NCI-H82 treated with DMSO at 0.1 percent for 48 hours (cell line): ENCODE measurements at regions not wholly inside any gene's neighbourhood (a gene's known extent, or its start where the extent isn't known, plus 50 kb on each side); places are given as distances from the start of the nearest gene placed in this dataset.

Experiments
- DNase-seq: peaks from one replicate; lab custom pipeline; 2025; ENCODE audit not compliant: unreplicated experiment; lab: John Stamatoyannopoulos, UW

GRCh38 chr6:48057601-48058000 lies 53.4 kb downstream of the PTCHD4 start:
- no peak for DNase-seq

DNA sequence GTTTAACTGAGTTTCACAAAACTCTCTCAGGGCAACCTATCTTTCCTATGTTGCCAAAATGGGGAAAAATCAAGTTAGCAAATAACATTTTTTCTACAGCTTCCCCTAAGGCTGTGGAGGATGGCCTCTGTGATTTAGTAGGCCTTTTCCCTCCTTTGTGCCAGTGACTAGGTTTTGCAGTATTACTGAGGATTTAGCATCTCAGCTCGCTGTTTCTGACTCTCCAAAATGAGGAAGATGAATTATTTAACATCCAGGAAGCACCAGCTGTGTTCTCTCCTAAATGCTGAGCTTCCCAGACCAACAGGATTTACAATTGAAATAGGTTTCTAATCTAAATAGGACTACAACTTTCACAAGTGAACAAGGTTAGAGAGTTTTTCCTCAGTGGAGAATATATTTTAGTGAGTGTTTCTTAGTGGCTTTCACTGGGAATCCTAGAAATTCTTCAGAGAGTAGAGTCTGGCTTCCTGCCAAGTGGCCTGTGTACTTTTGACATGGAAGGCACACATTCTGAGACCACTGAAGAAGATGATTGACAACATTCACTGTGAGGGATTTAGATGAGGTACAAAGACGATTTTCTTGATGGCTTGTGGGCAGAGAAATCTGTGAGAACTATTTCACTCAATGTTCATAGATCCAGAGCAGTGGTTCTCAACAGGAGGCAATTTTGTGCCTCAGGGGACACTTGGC lies 62.4 kb downstream of the PTCHD4 start:
- no peak for DNase-seq

DNA sequence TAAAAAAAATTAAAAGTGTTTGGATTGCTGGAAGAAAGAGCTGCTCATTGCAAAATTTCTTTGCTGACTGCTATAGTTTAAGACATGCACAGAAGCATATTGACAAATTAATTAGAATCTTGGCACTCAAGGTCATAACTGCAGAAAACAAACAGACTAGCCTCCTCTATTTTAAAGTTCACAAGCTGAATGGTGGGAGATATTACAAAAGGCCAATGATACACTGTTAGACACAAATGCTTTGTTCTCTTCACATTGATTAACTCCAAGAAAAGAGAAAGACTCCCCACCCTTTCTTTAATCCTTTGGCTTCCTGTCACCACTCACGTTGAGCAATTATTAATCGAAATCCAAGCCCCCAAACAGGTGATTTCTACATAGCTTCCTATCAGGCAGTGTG lies 69.1 kb downstream of the PTCHD4 start:
- DNase-seq: no peak

- no peak for DNase-seq
These were observed 73.1 kb downstream of the PTCHD4 start for GRCh38 chr6:48037946-48038345.

DNA sequence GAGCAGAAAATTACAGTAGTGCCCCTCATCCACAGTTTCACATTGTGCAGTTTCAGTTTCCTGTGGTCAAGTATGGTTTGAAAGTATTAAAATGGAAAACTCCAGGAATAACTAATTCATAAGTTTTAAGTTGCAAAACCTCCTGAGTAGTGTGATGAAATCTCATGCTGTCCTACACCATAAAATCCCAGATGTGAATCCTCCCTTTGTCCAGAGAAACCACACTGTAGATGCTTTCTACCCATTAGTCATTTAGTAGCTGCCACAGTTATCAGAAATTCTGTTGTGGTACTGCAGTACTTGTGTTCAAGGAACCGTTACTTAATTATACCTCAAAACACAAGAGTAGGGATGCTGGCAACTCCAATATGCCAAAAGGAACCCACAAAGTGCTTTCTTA lies 74.7 kb downstream of the PTCHD4 start:
- DNase-seq: no peak

- no peak for DNase-seq
These were observed 78.8 kb downstream of the PTCHD4 start for GRCh38 chr6:48032151-48032550.

GRCh38 chr6:48031711-48032110 lies 79.3 kb downstream of the PTCHD4 start:
- DNase-seq: no peak

GRCh38 chr6:48027704-48028435 lies 83.1 kb downstream of the PTCHD4 start:
- no peak for DNase-seq

DNA sequence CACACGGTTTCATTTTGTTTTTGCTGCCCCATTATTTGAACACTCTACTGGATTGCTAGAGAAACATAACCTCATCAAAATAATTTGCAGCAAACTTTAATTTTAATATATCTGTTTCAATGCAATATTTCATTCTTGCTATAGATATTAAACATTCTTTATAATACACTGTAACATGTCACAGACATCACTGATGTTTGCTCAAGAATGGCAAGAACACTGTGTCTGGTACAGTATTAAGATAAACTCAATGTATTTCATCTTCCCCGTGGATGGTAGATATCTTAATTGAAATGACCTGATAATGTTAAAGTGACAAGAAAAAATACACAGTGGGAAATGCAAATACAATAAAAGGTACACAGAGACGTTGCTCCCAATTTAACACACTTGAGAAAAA lies 86.0 kb downstream of the PTCHD4 start:
- no peak for DNase-seq

GRCh38 chr6:48021904-48022303 lies 89.1 kb downstream of the PTCHD4 start:
- no peak for DNase-seq

GRCh38 chr6:48016020-48016755 lies 94.8 kb downstream of the PTCHD4 start:
- peak; percentile 84 for DNase-seq

DNA sequence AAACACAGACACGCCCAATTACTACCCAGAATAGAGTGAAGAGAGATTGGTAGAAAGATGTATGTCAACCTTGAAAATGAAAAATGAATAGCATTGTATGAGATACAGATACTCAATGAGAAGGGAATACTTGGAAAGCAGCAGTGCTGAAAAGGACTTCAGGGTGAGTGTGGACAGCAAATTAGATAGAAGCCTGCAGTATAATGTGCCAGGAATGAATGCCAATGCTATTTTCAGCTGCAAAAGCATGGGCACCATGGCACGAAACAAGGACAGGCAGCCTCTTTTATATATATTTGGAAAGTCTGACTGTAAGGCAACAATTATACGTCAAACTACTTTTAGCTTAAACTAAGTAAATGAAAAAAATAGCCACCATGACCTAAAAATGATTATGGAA lies 118.2 kb downstream of the PTCHD4 start:
- DNase-seq: no peak

GRCh38 chr6:47983491-47983890 lies 127.5 kb downstream of the PTCHD4 start:
- no peak for DNase-seq

DNA sequence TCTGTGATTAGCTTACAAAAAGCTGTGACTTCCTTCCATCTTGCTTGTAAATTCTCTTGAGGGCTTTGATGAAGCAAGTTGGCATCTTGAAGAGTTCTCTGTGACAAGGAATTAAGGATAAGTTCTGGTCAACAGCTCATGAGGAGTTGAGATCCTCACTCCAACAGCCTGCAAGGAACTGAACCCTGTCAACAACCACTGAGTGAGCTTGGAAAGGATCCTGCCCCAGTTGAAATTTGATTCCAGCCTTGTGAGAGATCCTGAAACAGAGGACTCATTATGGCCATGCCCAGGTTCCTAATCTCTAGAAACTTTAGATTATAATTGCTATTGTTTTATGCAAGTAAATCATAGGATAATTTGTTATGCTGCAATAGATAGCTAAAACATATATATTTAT lies 133.7 kb downstream of the PTCHD4 start:
- DNase-seq: no peak

GRCh38 chr6:47974106-47974505 lies 136.9 kb downstream of the PTCHD4 start:
- DNase-seq: no peak

GRCh38 chr6:47970826-47971225 lies 140.2 kb downstream of the PTCHD4 start:
- DNase-seq: no peak

DNA sequence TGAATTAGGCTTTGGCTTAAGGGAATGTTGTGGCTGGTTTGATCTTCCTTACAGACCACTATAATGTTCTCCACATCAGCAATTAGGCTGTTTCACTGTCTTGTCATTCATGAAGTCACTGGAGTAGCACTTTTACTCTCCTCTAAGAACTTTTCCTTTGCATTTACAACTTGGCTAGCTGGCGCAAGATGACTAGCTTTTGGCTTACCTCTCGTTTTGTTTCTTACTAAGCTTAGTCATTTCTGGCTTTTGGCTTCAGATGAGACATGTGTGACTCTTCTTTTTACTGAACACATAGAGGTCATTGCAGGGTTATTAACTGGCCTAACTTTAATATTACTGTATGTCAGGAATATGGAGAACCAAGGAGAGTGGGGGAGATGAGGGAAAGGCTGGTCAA lies 143.2 kb downstream of the PTCHD4 start:
- no peak for DNase-seq

GRCh38 chr6:47964969-47965368 lies 146.0 kb downstream of the PTCHD4 start:
- no peak for DNase-seq

GRCh38 chr6:47952640-47953039 lies 158.4 kb downstream of the PTCHD4 start:
- no peak for DNase-seq

DNA sequence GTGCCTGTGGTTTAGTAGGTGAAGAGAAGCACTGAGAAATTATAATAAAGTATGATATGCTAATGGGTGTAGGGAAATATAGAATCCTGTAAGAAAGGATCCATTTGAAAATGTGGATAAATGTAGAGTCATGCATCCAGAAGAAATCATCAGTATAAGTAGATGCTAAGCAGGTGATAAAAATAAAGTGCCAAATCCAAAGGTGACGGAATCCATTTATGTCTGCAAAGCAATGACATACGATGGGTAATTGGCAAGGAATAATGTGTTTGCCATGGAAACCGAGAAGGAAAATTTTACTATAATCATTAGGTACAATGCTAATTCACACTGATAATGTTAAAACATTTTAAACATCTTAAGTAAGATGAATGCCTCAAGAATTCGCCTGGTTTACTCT lies 163.0 kb downstream of the OPN5 start:
- no peak for DNase-seq

DNA sequence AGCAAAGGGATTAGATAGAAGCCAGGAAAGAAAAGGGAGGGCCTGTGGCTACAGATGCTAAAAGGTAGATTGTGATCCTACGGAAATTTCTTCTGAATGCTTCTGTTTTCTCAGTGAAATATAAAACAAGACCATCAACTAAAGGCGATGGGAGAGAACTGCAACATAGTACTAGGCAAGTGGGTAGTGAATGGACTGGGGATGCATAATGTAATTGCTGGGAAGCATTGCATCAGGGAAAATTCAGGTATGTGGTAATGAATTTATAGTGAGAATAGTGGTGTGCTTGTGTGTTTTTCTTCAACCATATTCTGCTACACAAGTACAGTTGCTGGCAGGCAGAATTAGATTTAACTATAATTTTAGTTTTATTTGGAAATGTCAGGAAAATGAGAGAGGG lies 156.6 kb downstream of the OPN5 start:
- DNase-seq: no peak

GRCh38 chr6:47936820-47937219 lies 155.0 kb downstream of the OPN5 start:
- no peak for DNase-seq
